ENCODE measurements at regions not wholly inside any gene's neighbourhood (a gene's known extent, or its start where the extent isn't known, plus 50 kb on each side); places are given as distances from the start of the nearest gene placed in this dataset.

GRCh38 chr4:170400361-170400760 is 310.6 kb upstream of the AADAT start:
- no peaks in the 10 kb centered on the region for H3K36me3 ChIP-seq (replicated peaks; ENCODE audit: insufficient read depth, low read length)
- TF ChIP-seq EZH2phosphoT487 (IDR thresholded peaks at IDR 0.05; ENCODE audit: low read length) (no peak), EZH2 (optimal IDR thresholded peaks at IDR 0.05; ENCODE audit: low read depth, low read length) (no peak)
- TF ChIP-seq, protein P1, sequence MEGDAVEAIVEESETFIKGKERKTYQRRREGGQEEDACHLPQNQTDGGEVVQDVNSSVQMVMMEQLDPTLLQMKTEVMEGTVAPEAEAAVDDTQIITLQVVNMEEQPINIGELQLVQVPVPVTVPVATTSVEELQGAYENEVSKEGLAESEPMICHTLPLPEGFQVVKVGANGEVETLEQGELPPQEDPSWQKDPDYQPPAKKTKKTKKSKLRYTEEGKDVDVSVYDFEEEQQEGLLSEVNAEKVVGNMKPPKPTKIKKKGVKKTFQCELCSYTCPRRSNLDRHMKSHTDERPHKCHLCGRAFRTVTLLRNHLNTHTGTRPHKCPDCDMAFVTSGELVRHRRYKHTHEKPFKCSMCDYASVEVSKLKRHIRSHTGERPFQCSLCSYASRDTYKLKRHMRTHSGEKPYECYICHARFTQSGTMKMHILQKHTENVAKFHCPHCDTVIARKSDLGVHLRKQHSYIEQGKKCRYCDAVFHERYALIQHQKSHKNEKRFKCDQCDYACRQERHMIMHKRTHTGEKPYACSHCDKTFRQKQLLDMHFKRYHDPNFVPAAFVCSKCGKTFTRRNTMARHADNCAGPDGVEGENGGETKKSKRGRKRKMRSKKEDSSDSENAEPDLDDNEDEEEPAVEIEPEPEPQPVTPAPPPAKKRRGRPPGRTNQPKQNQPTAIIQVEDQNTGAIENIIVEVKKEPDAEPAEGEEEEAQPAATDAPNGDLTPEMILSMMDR (IDR thresholded peaks at IDR 0.05; ENCODE audit: low read length): no peak
- H3K4me3 ChIP-seq (ENCODE audit: low read length): no peak overlapping the region
- H3K9ac ChIP-seq (ENCODE audit: low read length): no peak overlapping the region
- H3K27me3 ChIP-seq (replicated peaks; ENCODE audit: insufficient read depth, low read length): no peaks in the 10 kb centered on the region
- no peak for DNase-seq
- no peak overlapping the region for H3K4me2 ChIP-seq (ENCODE audit: low read depth, low read length)
- H3K4me1 ChIP-seq (ENCODE audit: low read length): no peaks in the 10 kb centered on the region
- H3K79me2 ChIP-seq (ENCODE audit: low read length): no peaks in the 10 kb centered on the region
- no peak overlapping the region for H3K27ac ChIP-seq (ENCODE audit: low read length)
- H3F3A ChIP-seq (ENCODE audit: insufficient read depth, low read length): no peaks in the 10 kb centered on the region
- no peaks in the 10 kb centered on the region for H4K20me1 ChIP-seq (ENCODE audit: insufficient read depth, low read length)
- H3K9me3 ChIP-seq (replicated peaks; ENCODE audit: insufficient read depth, low read length): no peaks in the 10 kb centered on the region
- no peaks in the 10 kb centered on the region for H3K9me2 ChIP-seq (replicated peaks; ENCODE audit: insufficient read depth, low read length)
- no peak overlapping the region for H2AFZ ChIP-seq (ENCODE audit: low read length)

DNA sequence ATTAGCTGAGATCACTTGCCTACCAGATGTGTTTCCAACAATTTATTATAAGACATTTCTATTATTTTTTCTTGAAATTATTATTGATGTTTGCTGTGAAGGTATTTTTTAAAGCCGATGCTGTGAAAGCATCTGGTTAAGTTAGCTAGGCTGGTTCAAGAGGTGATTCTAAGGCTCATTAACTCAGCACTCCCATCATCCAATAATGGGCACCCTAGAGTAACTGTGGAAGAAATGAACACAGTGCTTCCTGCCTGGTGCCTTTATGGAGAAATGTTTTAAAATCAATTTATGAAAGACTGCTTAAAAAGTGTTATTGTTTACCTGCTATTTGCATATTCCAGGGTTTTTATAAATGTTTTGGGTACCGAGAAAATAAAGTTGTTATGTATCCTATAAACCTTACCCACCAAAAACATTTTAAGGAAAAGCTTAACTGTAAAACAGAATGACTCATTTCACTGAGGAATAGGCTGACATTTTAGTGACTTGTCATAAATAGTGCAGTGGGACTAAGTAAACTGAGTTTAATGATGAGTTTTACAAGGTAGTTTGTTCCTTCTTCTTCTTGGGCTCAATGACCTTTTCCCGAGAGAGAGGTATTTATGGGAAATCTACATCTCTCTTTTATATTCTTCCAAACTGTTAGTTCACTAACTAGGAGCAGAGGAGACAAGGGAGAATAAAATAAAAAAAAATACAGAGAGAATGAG is 310.0 kb upstream of the AADAT start:
- Histone ChIP-seq H3K4me1 (ENCODE audit: low read length) (no peaks in the 10 kb centered on the region), H3K36me3 (replicated peaks; ENCODE audit: insufficient read depth, low read length) (no peaks in the 10 kb centered on the region), H3K27me3 (replicated peaks; ENCODE audit: insufficient read depth, low read length) (no peaks in the 10 kb centered on the region), H4K20me1 (ENCODE audit: insufficient read depth, low read length) (no peaks in the 10 kb centered on the region), H3K9me2 (replicated peaks; ENCODE audit: insufficient read depth, low read length) (no peaks in the 10 kb centered on the region), H3K9ac (ENCODE audit: low read length) (no peak overlapping the region), H3F3A (ENCODE audit: insufficient read depth, low read length) (no peaks in the 10 kb centered on the region), H2AFZ (ENCODE audit: low read length) (no peak overlapping the region), H3K4me3 (ENCODE audit: low read length) (no peak overlapping the region), H3K79me2 (ENCODE audit: low read length) (no peaks in the 10 kb centered on the region), H3K4me2 (ENCODE audit: low read depth, low read length) (no peak overlapping the region), H3K27ac (ENCODE audit: low read length) (no peak overlapping the region), H3K9me3 (replicated peaks; ENCODE audit: insufficient read depth, low read length) (no peaks in the 10 kb centered on the region)
- TF ChIP-seq, protein P1 (IDR thresholded peaks at IDR 0.05; ENCODE audit: low read length): no peak
- TF ChIP-seq EZH2phosphoT487 (IDR thresholded peaks at IDR 0.05; ENCODE audit: low read length) (no peak), EZH2 (optimal IDR thresholded peaks at IDR 0.05; ENCODE audit: low read depth, low read length) (no peak)
- DNase-seq: no peak

- Histone ChIP-seq H3K4me3 (ENCODE audit: low read length) (no peak overlapping the region), H3K9me2 (replicated peaks; ENCODE audit: insufficient read depth, low read length) (no peaks in the 10 kb centered on the region), H3K79me2 (ENCODE audit: low read length) (no peaks in the 10 kb centered on the region), H4K20me1 (ENCODE audit: insufficient read depth, low read length) (no peaks in the 10 kb centered on the region), H3K4me2 (ENCODE audit: low read depth, low read length) (no peak overlapping the region), H3K36me3 (replicated peaks; ENCODE audit: insufficient read depth, low read length) (no peaks in the 10 kb centered on the region), H3K27ac (ENCODE audit: low read length) (no peak overlapping the region), H3K27me3 (replicated peaks; ENCODE audit: insufficient read depth, low read length) (no peaks in the 10 kb centered on the region), H3K9ac (ENCODE audit: low read length) (no peak overlapping the region), H3K9me3 (replicated peaks; ENCODE audit: insufficient read depth, low read length) (no peaks in the 10 kb centered on the region), H3F3A (ENCODE audit: insufficient read depth, low read length) (no peaks in the 10 kb centered on the region), H2AFZ (ENCODE audit: low read length) (no peak overlapping the region), H3K4me1 (ENCODE audit: low read length) (no peaks in the 10 kb centered on the region)
- DNase-seq: no peak
- TF ChIP-seq EZH2phosphoT487 (IDR thresholded peaks at IDR 0.05; ENCODE audit: low read length) (no peak), EZH2 (optimal IDR thresholded peaks at IDR 0.05; ENCODE audit: low read depth, low read length) (no peak)
- TF ChIP-seq, protein P1 (IDR thresholded peaks at IDR 0.05; ENCODE audit: low read length): no peak
Observed at GRCh38 chr4:170398218-170398617, 308.5 kb upstream of the AADAT start.
